K562 (cell line): ENCODE measurements at regions not wholly inside any gene's neighbourhood (a gene's known extent, or its start where the extent isn't known, plus 50 kb on each side); places are given as distances from the start of the nearest gene placed in this dataset.
A peak's percentile ranks its signal among the peaks of the same experiment; 100 is the strongest.

Experiments used
- EP400 ChIP-seq: fragments of 450-650 bp; IDR thresholded peaks from 2 replicates; pipeline ENCODE4 v1.6.1; 2017; ENCODE audit warnings: antibody characterized with exemption, mild to moderate bottlenecking, moderate library complexity
- GTF2E2 ChIP-seq: fragments of 200-800 bp; sonication (Bioruptor generic); IDR thresholded peaks from 2 replicates; pipeline ENCODE4 v1.6.1; 2016; ENCODE audit warnings: missing genetic modification characterization, missing compliant biosample characterization
- HNRNPL ChIP-seq: fragments of 200-400 bp; formaldehyde crosslinking; IDR thresholded peaks from 2 replicates; pipeline ENCODE4 v1.6.1; 2017; ENCODE audit warnings: low read depth, mild to moderate bottlenecking, low read length
- HNRNPUL1 ChIP-seq: fragments of 200-400 bp; formaldehyde crosslinking; IDR thresholded peaks from 2 replicates; pipeline ENCODE4 v1.6.1; 2017; ENCODE audit warnings: low read length
- POU5F1 ChIP-seq: fragments of 150-350 bp; IDR thresholded peaks from 2 replicates; pipeline ENCODE4 v1.6.1; 2014; ENCODE audit warnings: borderline replicate concordance, low read length, low read depth, mild to moderate bottlenecking; ENCODE audit not compliant: partially characterized antibody
- RBM39 ChIP-seq: fragments of 200-400 bp; formaldehyde crosslinking; optimal IDR thresholded peaks from 2 replicates; pipeline ENCODE3; 2018; ENCODE audit warnings: low read depth, low read length
- SNIP1 ChIP-seq: fragments of 450-650 bp; IDR thresholded peaks from 2 replicates; pipeline ENCODE4 v1.7.1; 2017; ENCODE audit warnings: low read depth, mild to moderate bottlenecking
- SRSF3 ChIP-seq: fragments of 200-400 bp; formaldehyde crosslinking; IDR thresholded peaks from 2 replicates; pipeline ENCODE4 v1.6.1; 2016; ENCODE audit warnings: mild to moderate bottlenecking, low read length, moderate library complexity; ENCODE audit not compliant: insufficient read depth
- STAG1 ChIP-seq: sonication (generic); formaldehyde crosslinking; IDR thresholded peaks from 2 replicates; pipeline ENCODE4 v1.5.0; 2020; ENCODE audit warnings: missing genetic modification reagents, borderline replicate concordance
- ZNF239 ChIP-seq: fragments of 250-450 bp; sonication (Bioruptor Pico); IDR thresholded peaks from 2 replicates; pipeline ENCODE4 v1.4.0; 2020; ENCODE audit warnings: mild to moderate bottlenecking
- ZNF24 ChIP-seq: fragments of 450-650 bp; IDR thresholded peaks from 2 replicates; pipeline ENCODE4 v1.6.1; 2016
- TF ChIP-seq, protein P1 (sequence below), 2 experiments: fragments of 150-350 bp in 1 of 2; IDR thresholded peaks; 2 replicates each; pipeline ENCODE4 v1.6.1; 2012 to 2016; ENCODE audit warnings: low read depth in 2 of 2, low read length in 2 of 2, mild to moderate bottlenecking in 1 of 2, moderate library complexity in 1 of 2
- TF ChIP-seq, protein P2 (sequence below): fragments of 150-350 bp; IDR thresholded peaks from 2 replicates; pipeline ENCODE4 v1.6.1; 2014; ENCODE audit warnings: low read depth, mild to moderate bottlenecking, low read length, borderline replicate concordance
- TF ChIP-seq, protein P3 (sequence below): sonication (generic); formaldehyde crosslinking; IDR thresholded peaks from 2 replicates; pipeline ENCODE4 v1.8.1; 2023; ENCODE audit warnings: mild to moderate bottlenecking, missing genetic modification reagents

DNA sequence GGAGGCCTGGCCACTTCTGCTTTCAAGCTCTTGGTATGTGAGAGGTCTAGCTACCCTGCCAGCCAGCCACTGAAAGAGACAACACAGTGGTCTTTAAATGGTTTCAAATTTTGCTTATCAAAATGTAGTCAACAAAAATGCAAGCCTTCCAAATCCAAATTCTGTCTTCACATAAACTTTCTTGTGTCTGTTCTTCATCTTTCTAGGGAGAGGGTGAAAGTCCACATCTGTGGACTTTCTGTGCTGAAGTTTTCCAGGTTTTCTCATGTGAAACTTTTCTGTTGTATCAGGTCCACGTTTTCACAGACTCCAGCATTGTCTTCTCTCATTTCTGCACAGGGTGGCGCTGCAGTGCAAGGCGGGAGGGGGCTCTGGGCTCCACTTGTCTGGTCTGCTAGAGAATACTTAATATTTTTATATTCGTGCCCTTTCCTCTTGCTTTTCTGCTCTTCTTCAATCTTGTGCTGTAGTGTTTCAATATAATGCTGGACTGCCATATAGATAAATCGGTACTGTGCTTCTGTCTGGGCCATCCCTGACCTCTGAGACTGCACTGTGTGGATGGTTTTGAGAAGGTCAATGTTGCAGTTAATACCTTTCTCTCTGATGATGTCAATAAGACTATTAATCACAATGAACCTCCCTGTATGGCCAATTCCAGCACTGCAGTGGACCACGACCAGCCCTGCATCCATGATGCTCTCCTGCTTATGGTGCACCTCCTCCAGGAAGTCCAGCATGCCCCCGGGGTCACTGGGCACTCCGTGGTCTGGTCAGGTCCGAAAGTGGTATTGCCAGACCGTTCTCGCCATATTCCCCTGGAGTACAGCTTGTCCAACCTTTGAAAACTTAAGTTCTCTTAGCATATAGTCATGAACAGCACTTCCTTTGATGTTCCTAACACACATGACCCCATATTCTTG is 161.6 kb upstream of the TNFAIP3 start (continued):
- TF ChIP-seq, protein P1, sequence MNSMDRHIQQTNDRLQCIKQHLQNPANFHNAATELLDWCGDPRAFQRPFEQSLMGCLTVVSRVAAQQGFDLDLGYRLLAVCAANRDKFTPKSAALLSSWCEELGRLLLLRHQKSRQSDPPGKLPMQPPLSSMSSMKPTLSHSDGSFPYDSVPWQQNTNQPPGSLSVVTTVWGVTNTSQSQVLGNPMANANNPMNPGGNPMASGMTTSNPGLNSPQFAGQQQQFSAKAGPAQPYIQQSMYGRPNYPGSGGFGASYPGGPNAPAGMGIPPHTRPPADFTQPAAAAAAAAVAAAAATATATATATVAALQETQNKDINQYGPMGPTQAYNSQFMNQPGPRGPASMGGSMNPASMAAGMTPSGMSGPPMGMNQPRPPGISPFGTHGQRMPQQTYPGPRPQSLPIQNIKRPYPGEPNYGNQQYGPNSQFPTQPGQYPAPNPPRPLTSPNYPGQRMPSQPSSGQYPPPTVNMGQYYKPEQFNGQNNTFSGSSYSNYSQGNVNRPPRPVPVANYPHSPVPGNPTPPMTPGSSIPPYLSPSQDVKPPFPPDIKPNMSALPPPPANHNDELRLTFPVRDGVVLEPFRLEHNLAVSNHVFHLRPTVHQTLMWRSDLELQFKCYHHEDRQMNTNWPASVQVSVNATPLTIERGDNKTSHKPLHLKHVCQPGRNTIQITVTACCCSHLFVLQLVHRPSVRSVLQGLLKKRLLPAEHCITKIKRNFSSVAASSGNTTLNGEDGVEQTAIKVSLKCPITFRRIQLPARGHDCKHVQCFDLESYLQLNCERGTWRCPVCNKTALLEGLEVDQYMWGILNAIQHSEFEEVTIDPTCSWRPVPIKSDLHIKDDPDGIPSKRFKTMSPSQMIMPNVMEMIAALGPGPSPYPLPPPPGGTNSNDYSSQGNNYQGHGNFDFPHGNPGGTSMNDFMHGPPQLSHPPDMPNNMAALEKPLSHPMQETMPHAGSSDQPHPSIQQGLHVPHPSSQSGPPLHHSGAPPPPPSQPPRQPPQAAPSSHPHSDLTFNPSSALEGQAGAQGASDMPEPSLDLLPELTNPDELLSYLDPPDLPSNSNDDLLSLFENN (IDR thresholded peaks at IDR 0.05; ENCODE audit: low read depth in 2 of 2, low read length in 2 of 2), result peak in 1 of 2 experiments; percentile 84; a peak in 2 of 4 replicates
- TF ChIP-seq, protein P2, sequence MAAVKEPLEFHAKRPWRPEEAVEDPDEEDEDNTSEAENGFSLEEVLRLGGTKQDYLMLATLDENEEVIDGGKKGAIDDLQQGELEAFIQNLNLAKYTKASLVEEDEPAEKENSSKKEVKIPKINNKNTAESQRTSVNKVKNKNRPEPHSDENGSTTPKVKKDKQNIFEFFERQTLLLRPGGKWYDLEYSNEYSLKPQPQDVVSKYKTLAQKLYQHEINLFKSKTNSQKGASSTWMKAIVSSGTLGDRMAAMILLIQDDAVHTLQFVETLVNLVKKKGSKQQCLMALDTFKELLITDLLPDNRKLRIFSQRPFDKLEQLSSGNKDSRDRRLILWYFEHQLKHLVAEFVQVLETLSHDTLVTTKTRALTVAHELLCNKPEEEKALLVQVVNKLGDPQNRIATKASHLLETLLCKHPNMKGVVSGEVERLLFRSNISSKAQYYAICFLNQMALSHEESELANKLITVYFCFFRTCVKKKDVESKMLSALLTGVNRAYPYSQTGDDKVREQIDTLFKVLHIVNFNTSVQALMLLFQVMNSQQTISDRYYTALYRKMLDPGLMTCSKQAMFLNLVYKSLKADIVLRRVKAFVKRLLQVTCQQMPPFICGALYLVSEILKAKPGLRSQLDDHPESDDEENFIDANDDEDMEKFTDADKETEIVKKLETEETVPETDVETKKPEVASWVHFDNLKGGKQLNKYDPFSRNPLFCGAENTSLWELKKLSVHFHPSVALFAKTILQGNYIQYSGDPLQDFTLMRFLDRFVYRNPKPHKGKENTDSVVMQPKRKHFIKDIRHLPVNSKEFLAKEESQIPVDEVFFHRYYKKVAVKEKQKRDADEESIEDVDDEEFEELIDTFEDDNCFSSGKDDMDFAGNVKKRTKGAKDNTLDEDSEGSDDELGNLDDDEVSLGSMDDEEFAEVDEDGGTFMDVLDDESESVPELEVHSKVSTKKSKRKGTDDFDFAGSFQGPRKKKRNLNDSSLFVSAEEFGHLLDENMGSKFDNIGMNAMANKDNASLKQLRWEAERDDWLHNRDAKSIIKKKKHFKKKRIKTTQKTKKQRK, result no peak
- TF ChIP-seq GTF2E2 (tag) (no peak), STAG1 (CRISPR knock-in tag) (peak; percentile 91), SRSF3 (no peak), SNIP1 (no peak), ZNF24 (no peak), POU5F1 (no peak), HNRNPL (no peak), EP400 (no peak), HNRNPUL1 (no peak), RBM39 (peak; percentile 86), ZNF239 (no peak)
- TF ChIP-seq, protein P3, sequence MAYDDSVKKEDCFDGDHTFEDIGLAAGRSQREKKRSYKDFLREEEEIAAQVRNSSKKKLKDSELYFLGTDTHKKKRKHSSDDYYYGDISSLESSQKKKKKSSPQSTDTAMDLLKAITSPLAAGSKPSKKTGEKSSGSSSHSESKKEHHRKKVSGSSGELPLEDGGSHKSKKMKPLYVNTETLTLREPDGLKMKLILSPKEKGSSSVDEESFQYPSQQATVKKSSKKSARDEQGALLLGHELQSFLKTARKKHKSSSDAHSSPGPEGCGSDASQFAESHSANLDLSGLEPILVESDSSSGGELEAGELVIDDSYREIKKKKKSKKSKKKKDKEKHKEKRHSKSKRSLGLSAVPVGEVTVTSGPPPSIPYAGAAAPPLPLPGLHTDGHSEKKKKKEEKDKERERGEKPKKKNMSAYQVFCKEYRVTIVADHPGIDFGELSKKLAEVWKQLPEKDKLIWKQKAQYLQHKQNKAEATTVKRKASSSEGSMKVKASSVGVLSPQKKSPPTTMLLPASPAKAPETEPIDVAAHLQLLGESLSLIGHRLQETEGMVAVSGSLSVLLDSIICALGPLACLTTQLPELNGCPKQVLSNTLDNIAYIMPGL (CRISPR knock-in tag), result no peak
